NCI-H1436 treated with DMSO at 0.1 percent for 48 hours (cell line): ENCODE measurements at regions not wholly inside any gene's neighbourhood (a gene's known extent, or its start where the extent isn't known, plus 50 kb on each side); places are given as distances from the start of the nearest gene placed in this dataset.
"Not testable (repeated sequence)": the region's sequence is repeated elsewhere in the genome, so short reads cannot be mapped to it uniquely, and the experiment has no call there.

Experiments used
- DNase-seq: peaks from one replicate; lab custom pipeline; 2025; lab: John Stamatoyannopoulos, UW

DNA sequence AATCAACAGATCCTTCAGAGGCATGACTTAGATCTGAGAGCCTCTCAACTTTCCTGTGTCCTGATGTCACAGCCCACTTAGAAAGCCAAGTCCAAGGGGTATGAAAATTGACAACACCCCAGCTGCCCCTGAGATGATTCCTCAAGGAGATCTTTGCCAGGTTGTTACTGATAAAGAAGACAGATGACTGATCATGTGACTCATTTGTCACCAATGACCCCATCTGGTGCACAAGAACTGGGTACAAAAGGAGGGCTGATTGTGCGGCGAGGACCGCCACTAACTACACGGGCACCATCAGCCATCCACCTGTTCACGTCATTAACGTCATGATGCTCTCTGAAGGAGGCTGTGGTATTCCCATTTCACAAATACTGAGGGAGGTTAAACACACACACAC is 583.2 kb upstream of the KLF4 start:
- DNase-seq: no peak

DNA sequence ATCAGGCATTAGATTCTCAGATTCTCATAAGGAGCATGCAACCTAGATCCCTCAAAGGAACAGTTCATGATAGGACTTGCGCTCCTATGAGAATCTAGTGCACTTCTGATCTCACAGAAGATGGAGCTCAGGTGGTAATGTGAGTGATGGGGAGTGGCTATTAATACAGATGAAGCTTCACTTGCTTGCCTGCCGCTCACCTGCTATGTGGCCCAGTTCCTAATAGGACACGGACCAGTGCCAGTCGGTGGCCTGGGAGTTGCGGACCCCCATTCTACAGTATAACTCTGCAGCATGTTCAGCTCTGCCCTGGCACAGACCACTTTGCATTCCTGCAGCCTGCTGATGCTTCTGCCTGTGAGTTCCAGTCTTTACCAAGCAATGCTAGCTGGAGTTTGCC is 581.3 kb upstream of the KLF4 start:
- DNase-seq: no peak

- DNase-seq: no peak
Measured at GRCh38 chr9:108069991-108070390, 580.4 kb upstream of the KLF4 start.

GRCh38 chr9:108062680-108063079 is 573.1 kb upstream of the KLF4 start:
- DNase-seq: no peak

- no peak for DNase-seq
Measured at GRCh38 chr9:108060175-108060574, 570.6 kb upstream of the KLF4 start.

- no peak for DNase-seq
Measured at GRCh38 chr9:108058135-108058814, 568.7 kb upstream of the KLF4 start.

DNA sequence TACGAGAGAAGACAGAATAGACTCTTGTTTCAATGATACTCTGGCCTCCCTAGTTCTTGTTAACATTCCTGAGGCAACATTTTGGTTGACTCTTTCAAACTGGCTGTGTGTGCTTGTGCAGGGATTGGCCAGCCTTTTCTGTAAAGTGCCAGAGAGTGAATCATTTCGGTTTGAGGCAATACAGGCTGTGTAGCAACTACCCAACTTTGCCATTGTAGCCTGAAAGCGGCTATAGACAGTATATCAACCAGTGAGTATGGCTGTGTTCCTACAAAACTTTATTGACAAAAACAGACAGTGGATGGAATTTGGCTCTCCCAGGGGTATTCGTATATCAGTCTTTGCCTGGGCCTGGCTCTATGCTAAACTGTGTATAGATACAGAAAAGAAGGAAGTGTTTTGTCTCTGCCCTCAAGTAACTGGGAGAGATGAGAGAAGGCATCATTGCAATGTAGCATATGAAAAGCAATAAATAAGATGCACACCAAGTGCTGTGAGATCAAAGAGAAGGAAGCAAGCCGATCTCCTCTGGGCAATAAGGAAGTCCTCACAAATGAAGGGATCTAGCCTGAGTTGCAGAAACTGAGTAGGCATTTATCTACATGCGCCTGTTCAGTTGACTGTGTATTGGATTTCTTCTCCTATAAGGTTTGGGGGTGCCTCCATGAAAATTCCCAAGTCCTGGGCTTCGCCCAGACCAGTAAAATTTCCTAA is 568.0 kb upstream of the KLF4 start:
- no peak for DNase-seq

- DNase-seq: no peak
Measured at GRCh38 chr9:108056805-108057386, 567.3 kb upstream of the KLF4 start.

DNA sequence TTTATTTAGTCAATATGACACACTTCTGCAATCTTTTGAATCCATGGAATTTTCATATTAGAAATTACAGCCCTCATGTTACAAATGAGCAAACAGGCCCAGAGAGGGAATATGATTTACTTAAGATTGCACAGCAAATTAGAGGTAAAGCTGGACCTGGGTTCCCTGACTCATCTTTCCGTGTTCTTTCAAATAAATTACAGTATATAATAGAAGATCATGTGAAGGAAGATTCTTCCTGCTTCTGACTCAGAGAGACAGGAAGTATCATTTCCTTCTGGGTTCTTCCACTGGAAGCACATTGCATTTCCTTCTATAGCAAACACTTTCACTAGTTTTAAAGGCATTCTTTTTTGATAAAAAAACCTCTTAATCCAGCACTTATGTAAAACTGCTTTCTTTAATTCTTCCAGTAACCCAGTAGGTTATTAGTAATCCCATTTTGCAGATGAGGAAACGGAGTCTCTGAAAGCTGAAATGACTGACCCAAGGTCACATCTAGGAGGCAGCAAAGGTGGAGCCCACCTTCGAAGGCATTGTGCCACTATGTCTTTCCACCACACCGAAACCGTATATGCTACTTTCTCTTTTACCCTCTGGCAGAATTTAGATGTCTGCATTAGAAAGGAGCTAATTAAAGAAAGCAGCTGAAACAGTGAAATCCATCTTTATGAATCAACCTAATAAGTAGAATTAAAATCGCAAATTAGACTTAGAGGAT is 566.7 kb upstream of the KLF4 start:
- no peak for DNase-seq

DNA sequence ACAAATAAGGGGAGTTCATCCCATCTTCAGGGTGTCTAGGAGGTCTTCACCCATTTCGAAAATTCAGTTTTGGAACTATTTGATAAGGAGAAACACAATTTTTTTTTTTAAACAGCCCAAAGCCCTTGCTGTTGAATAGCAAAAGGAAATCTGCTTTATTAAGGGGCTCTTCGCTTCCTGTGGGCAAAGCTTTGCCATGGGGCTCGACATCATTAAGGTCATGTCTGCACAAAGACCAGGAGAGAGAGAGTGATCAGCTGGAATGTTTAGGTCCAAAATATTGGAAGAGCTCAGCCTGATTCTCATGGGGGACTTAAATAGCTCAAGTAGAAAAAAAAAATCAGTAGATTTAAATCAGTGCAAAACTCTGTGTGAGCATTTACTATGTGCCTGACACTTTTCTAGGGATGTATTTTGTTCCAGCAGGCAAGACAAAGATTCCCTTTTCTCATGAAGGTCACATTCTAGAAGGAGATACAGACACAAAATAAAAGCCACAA is 564.6 kb upstream of the KLF4 start:
- DNase-seq: no peak

GRCh38 chr9:108053555-108054061 is 564.0 kb upstream of the KLF4 start:
- peak; percentile 57 for DNase-seq

DNA sequence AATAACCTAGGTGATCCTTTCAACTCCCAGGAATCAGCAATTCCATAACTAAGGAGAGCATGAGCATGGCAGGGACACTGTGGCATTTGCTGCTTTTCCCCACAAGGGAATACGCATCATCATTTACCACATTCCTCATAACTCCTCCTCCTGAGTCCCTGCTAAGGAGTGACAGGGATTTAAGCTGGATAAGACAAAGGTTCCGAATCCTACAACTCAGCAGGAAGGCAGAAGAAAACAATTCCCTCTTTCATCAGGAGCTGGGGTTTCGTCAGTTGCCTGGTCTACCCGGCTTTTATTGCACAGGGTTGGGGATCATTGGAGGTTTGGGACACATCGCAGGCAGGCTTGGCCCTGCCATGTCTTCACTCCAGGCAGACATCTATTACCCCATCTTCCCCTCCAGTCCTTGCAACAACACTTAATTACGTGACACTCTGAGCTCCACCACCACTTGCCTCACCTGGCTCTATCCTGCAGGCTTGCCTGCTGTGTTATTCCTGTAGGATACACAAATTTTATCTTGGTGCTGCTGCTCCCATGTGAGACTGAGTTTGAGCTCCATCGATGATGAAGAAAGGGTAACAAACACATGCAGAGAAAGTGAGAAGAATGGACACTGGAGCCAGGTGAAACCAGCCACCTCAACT is 563.0 kb upstream of the KLF4 start:
- no peak for DNase-seq

- DNase-seq: no peak
Measured at GRCh38 chr9:108050894-108051293, 561.3 kb upstream of the KLF4 start.

DNA sequence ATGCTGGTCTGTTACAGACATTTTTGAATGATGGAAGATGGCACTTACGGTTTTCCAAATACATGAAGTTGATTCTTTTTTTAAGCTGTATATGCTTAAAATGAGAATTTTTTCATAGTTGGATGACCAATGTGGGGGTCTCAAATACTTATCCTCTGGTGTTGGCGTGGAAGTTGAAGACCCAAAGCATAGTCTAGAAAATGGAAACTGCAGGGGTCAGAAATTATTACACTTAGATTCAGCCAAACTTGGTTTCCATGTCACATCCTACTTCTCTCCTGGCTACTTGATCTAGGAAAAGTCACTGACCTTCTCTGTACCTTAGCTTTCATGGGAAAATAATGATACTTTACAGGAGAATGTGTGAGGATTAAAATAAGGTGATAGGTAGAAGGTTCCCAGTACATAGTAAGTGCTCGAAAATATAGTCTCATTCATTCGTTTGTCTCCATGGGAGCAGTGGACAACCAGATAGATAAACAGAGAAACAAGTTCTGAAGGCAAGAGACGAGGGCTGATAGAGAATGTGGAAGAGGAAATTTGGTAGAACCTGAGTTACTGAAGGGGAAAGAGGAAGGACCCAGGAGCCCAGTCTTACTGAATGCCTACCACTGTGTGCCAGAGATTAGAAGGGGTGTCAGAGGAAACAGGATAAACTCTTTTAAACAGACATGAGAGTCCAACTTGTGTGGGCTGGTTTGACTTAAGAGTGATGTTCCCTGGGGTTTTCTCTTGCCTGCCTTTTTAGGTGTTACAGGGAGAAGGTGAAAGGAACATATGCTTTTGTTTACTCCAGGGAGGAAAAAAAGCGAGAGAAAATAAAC is 560.3 kb upstream of the KLF4 start:
- DNase-seq: no peak

DNA sequence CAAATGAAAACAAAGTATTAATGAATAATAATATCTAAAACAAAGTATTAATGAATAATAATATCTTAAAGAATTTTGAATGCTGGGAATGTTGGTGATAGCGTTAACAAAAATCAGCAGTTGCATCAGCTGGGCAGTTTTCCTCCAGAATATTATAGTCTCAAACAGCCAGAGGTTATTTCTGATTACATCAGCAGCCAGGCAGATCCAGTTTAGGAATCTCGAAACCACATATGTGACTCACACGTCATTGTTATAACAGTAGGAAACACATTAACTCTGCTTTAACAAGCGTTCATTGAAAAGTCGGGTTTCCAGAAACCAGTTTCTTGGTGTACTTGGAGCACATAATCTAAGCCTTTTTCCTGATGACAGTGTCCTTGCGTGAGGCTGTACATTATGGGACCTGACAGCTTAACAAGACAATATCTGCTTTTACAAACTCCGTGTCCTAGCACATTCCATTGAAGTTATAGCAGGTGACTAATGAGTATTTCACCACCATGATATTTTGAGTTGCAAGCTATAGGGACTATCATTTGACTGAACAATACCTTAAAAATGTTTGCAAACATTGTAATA is 559.5 kb upstream of the KLF4 start:
- no peak for DNase-seq

DNA sequence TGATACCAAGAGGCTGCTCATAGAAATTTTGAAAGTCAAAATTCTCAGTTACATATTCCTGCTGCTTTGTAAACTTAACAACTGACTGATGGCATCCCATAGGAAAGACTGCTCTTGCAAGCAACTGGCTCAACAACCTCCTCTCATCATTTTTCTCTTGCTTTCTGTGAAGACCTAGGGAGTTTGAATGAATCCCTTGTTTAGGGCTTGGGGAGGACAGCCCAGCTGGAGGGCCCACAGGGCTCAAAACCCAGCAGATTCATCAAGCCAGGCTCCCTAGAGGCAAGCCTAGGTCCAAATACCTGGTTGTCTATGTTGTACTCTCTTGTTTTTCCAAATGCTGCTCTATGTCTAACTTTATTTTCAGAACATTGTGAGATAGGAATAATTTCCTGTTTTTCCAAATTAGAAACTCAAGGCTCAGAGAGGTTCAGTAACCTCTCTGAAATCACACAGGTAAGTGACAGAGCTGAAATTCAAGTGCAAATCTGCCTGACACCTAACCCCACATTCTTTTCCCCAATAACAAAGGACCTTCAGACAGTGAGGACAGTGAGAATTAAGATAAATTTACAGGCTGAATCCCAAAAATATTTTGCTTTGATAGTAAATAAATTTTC is 558.9 kb upstream of the KLF4 start:
- no peak for DNase-seq

- DNase-seq: not testable (repeated sequence)
Measured at GRCh38 chr9:108047777-108048176, 558.2 kb upstream of the KLF4 start.

- DNase-seq: no peak
Measured at GRCh38 chr9:108047264-108047663, 557.7 kb upstream of the KLF4 start.

DNA sequence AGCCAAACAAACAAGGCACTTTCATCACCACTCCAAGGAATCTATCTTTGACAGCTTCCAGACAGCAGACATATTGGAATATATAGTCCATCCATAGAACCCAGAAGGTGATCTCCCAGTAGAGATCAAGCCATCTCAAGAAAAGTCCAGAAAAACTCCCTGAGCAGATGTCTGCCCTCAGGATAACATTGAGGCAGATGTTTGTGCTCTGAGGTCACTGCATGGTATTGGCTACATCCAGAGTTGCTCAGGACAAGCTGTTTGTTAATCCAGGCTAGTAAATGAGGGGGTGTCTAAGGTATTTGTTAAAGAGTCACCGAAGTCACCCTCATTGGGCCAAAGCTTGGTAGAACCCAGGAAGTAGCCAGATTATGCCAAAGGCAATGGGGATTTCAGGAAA is 556.3 kb upstream of the KLF4 start:
- DNase-seq: no peak

- DNase-seq: no peak
Measured at GRCh38 chr9:108043585-108043984, 554.0 kb upstream of the KLF4 start.
